ENCODE measurements at regions not wholly inside any gene's neighbourhood (a gene's known extent, or its start where the extent isn't known, plus 50 kb on each side); places are given as distances from the start of the nearest gene placed in this dataset.

GRCh38 chr4:156111686-156112085 is 158.0 kb upstream of the CTSO start:
- TF ChIP-seq CTCF (IDR thresholded peaks at IDR 0.05; ENCODE audit: borderline replicate concordance, extremely low read depth, low read length, poor library complexity, severe bottlenecking) (no peak), EZH2 (IDR thresholded peaks at IDR 0.05; ENCODE audit: borderline replicate concordance, low read depth, low read length, severe bottlenecking) (no peak)
